Neural progenitor cell (in vitro differentiated cells): ENCODE measurements at regions not wholly inside any gene's neighbourhood (a gene's known extent, or its start where the extent isn't known, plus 50 kb on each side); places are given as distances from the start of the nearest gene placed in this dataset.

Experiments used
- EZH2 ChIP-seq: fragments of 200-600 bp; sonication (generic); IDR thresholded peaks from 2 replicates; pipeline ENCODE4 v1.6.1; 2017; ENCODE audit warnings: antibody characterized with exemption, mild to moderate bottlenecking, moderate library complexity
- TF ChIP-seq, protein P1 (sequence below): fragments of 200-600 bp; sonication (generic); IDR thresholded peaks from 2 replicates; pipeline ENCODE4 v1.5.1; 2017; ENCODE audit warnings: antibody characterized with exemption, mild to moderate bottlenecking

GRCh38 chr6:147717991-147718390 is 209.5 kb downstream of the SAMD5 start:
- TF ChIP-seq, protein P1, sequence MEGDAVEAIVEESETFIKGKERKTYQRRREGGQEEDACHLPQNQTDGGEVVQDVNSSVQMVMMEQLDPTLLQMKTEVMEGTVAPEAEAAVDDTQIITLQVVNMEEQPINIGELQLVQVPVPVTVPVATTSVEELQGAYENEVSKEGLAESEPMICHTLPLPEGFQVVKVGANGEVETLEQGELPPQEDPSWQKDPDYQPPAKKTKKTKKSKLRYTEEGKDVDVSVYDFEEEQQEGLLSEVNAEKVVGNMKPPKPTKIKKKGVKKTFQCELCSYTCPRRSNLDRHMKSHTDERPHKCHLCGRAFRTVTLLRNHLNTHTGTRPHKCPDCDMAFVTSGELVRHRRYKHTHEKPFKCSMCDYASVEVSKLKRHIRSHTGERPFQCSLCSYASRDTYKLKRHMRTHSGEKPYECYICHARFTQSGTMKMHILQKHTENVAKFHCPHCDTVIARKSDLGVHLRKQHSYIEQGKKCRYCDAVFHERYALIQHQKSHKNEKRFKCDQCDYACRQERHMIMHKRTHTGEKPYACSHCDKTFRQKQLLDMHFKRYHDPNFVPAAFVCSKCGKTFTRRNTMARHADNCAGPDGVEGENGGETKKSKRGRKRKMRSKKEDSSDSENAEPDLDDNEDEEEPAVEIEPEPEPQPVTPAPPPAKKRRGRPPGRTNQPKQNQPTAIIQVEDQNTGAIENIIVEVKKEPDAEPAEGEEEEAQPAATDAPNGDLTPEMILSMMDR, result no peak
- no peak for TF ChIP-seq EZH2
